MM.1S (cell line): ENCODE measurements at regions not wholly inside any gene's neighbourhood (a gene's known extent, or its start where the extent isn't known, plus 50 kb on each side); places are given as distances from the start of the nearest gene placed in this dataset.

Source experiments
- CTCF ChIP-seq: fragments of 300-600 bp; sonication (generic); IDR thresholded peaks from 2 replicates; pipeline ENCODE4 v1.5.1; 2016; ENCODE audit warnings: antibody characterized with exemption, low read length, mixed read lengths
- EZH2 ChIP-seq: fragments of 300-600 bp; sonication (generic); optimal IDR thresholded peaks from 2 replicates; pipeline ENCODE3; 2017; ENCODE audit warnings: low read depth, mild to moderate bottlenecking, antibody characterized with exemption, low read length, mixed read lengths

- TF ChIP-seq EZH2 (no peak), CTCF (no peak)
Measured at GRCh38 chr16:79932572-79932971, 332.0 kb upstream of the MAF start.
